Bronchial epithelial cell (primary cell): ENCODE measurements at regions not wholly inside any gene's neighbourhood (a gene's known extent, or its start where the extent isn't known, plus 50 kb on each side); places are given as distances from the start of the nearest gene placed in this dataset.

ENCODE experiments used
- DNase-seq: peaks from one replicate; pipeline ENCODE4 v3.0.0-alpha.2; 2010; ENCODE audit warnings: low read depth
- FAIRE-seq: peaks from 2 replicates; lab custom pipeline; 2011; peaks lifted over from hg19 to GRCh38; lab: Jason Lieb, UNC
- H3K27me3 ChIP-seq: 2 replicates; pipeline ENCODE4 v1.5.1; 2011; ENCODE audit warnings: low read length; ENCODE audit not compliant: control insufficient read depth, insufficient read depth
- H3K36me3 ChIP-seq: 2 replicates; pipeline ENCODE4 v1.5.1; 2011; ENCODE audit warnings: low read length; ENCODE audit not compliant: control insufficient read depth, insufficient read depth
- H3K4me3 ChIP-seq: 2 replicates; pipeline ENCODE4 v1.5.1; 2011; ENCODE audit warnings: mild to moderate bottlenecking, low read depth, low read length, control low read depth
- CTCF ChIP-seq: IDR thresholded peaks from 2 replicates; pipeline ENCODE4 v1.5.1; 2011; ENCODE audit warnings: mild to moderate bottlenecking, moderate library complexity, low read length, control low read depth, inconsistent platforms; ENCODE audit not compliant: insufficient read depth, severe bottlenecking

DNA sequence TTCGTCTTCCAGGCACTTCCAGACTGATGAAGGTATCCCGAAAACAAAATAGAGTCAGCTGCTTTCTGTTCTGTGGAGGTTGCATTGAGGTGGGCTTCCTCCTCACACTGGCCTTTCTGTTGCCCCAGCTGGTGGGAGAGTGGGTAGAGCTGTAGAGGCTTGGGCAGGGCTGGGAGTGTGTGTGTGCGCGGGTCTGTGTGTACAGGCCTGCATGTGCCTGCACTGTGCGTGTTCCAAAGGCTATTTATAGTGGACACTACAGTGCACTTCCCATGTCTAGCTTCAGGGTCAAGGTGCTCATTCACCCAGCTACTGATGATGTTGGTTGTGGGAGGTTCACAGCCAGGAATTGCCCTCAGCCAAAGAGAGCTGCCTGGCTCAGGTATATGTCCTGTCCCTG is 260.1 kb upstream of the HABP2 start:
- Histone ChIP-seq H3K36me3 (no peaks in the 10 kb centered on the region), H3K27me3 (no peaks in the 10 kb centered on the region), H3K4me3 (no peak overlapping the region)
- TF ChIP-seq CTCF, result no peak
- no peak for DNase-seq
- FAIRE-seq, result no peak

GRCh38 chr10:113293167-113293566 is 259.7 kb upstream of the HABP2 start:
- Histone ChIP-seq H3K4me3 (no peak overlapping the region), H3K36me3 (no peaks in the 10 kb centered on the region), H3K27me3 (no peaks in the 10 kb centered on the region)
- no peak for DNase-seq
- no peak for TF ChIP-seq CTCF
- FAIRE-seq, result no peak

DNA sequence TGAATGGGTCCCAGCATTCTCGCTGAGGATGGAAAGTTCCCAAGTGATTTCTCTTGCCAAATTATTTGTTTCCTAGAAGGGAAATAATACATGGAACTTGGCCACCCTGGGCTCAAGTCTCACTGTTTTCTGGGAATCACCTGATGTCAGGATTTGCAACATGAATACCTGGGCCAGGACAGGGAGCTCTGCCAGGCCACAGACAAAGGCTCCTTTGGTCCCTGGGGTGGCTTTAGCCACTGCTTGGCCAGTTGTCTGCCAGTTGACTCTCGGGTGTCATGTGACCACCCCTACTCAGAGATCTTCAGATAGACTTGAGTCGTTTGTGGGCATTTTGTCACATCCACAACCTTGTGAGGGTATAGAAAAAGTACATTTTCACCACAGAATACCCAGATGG is 258.0 kb upstream of the HABP2 start:
- no peak for FAIRE-seq
- Histone ChIP-seq H3K27me3 (no peaks in the 10 kb centered on the region), H3K4me3 (no peak overlapping the region), H3K36me3 (no peaks in the 10 kb centered on the region)
- TF ChIP-seq CTCF, result no peak
- no peak for DNase-seq

GRCh38 chr10:113297226-113297625 is 255.6 kb upstream of the HABP2 start:
- no peaks in the 10 kb centered on the region for H3K36me3 ChIP-seq
- DNase-seq, result no peak
- no peak for TF ChIP-seq CTCF
- no peak for FAIRE-seq
- no peak overlapping the region for H3K4me3 ChIP-seq
- H3K27me3 ChIP-seq, result no peaks in the 10 kb centered on the region

DNA sequence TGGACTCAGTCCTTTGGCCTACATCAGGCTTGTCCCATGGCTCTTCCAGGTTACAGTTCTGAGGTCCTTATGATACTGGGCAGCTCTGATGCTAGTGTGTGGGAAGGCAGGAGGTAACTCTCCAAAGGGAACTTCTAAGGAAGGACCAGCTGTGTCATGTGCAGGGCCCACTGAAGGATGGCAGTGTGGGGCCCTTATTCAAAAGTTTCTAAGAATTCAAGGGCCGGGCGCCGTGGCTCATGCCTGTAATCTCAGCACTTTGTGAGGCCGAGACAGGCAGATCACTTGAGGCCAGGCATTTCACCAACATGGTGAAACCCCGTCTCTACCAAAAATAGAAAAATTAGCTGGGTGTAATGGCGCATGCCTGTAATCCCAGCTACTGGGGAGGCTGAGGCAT is 254.2 kb upstream of the HABP2 start:
- DNase-seq (no peak), FAIRE-seq (no peak)
- no peak overlapping the region for H3K4me3 ChIP-seq
- TF ChIP-seq CTCF, result no peak
- H3K36me3 ChIP-seq, result no peaks in the 10 kb centered on the region
- H3K27me3 ChIP-seq, result no peaks in the 10 kb centered on the region

DNA sequence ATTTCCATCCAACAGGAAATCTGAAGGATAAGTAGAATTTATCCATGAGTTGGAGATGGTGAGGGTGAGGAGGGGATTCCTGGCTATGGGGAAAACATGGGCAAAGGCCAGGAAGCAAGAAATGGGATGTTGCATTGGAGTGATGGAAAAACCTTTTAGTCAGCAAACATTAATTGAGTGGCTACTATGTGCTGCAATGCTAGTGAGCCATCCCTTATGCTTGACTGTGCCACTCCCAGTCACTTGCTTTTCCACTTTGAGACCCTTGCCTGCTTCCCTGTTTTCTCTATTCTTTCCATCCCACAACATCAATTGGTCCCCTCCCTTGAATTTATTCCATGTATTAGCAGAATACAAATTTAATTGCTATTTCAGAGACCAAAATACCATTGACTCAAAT is 252.7 kb upstream of the HABP2 start:
- Histone ChIP-seq H3K27me3 (no peaks in the 10 kb centered on the region), H3K4me3 (no peak overlapping the region), H3K36me3 (no peaks in the 10 kb centered on the region)
- DNase-seq, result no peak
- no peak for TF ChIP-seq CTCF
- FAIRE-seq, result no peak
